K562 (cell line): ENCODE measurements at regions not wholly inside any gene's neighbourhood (a gene's known extent, or its start where the extent isn't known, plus 50 kb on each side); places are given as distances from the start of the nearest gene placed in this dataset.

Experiments used
- ATAC-seq: fragments of 200-7000 bp; cut with Tn5 transposase; 3 replicates; pipeline ENCODE4 v1.9.1; 2020; ENCODE audit warnings: moderate library complexity
- BruUV-seq: library from RNA; stranded (reverse); fragments of 400-500 nt; replicated peaks from 2 replicates; lab custom pipeline; 2021; lab: Mats Ljungman, UMichigan
- CTCF ChIA-PET: fragments of 300-600 bp; formaldehyde crosslinking; extraction: SDS; loops from one replicate; lab custom pipeline; 2021; ENCODE audit warnings: low intra/inter-chr PET ratio; lab: Yijun Ruan, JAX
- POLR2A ChIA-PET: fragments of 300-600, 350-650 bp; sonication (Branson Sonifier 250); formaldehyde crosslinking; extraction: SDS; loops from one replicate; lab custom pipeline; 2021; ENCODE audit warnings: antibody characterized with exemption, inconsistent platforms; lab: Yijun Ruan, JAX
- DNase-seq, 4 experiments: peaks; one replicate each; pipeline versions ENCODE4 v3.0.0 to v3.0.0-alpha.2; 2011 to 2018; ENCODE audit warnings: low spot score in 3 of 4, mixed read lengths in 3 of 4; ENCODE audit errors: extremely low read depth in 1 of 4
- FAIRE-seq: peaks from 2 replicates; lab custom pipeline; 2011; peaks lifted over from hg19 to GRCh38; lab: Jason Lieb, UNC
- H2AFZ ChIP-seq: 2 replicates; pipeline ENCODE4 v1.6.0; 2011; ENCODE audit warnings: low read depth, low read length, control low read depth, inconsistent platforms
- H3K27ac ChIP-seq: fragments of 200-600 bp; 3 replicates; pipeline ENCODE4 v1.8.0; 2011; ENCODE audit warnings: low read depth, mild to moderate bottlenecking, control low read depth, inconsistent platforms, low read length, moderate library complexity, mixed read lengths; ENCODE audit errors: extremely low read depth
- H3K27me3 ChIP-seq, 2 experiments: fragments of 300-600 bp in 1 of 2; 2 replicates in 1 of 2; 3 replicates in 1 of 2; pipeline versions ENCODE4 v1.6.0 to v1.8.0; 2011; ENCODE audit warnings: inconsistent platforms in 2 of 2, low read length in 2 of 2, mild to moderate bottlenecking in 1 of 2, mixed read lengths in 1 of 2, moderate library complexity in 1 of 2; ENCODE audit not compliant: control insufficient read depth in 2 of 2, insufficient read depth in 2 of 2
- H3K36me3 ChIP-seq: fragments of 300-600 bp; 3 replicates; pipeline ENCODE4 v1.8.0; 2011; ENCODE audit warnings: mild to moderate bottlenecking, low read length, inconsistent platforms; ENCODE audit not compliant: control insufficient read depth, insufficient read depth
- H3K4me1 ChIP-seq, 2 experiments: fragments of 200-600 bp in 1 of 2; replicated peaks in 1 of 2; 2 replicates in 1 of 2; 3 replicates in 1 of 2; pipeline versions ENCODE4 v1.5.1 to v1.8.0; 2011; ENCODE audit warnings: inconsistent platforms in 2 of 2, low read length in 2 of 2, mild to moderate bottlenecking in 1 of 2, mixed read lengths in 1 of 2, moderate library complexity in 1 of 2; ENCODE audit not compliant: control insufficient read depth in 2 of 2, insufficient read depth in 2 of 2
- H3K4me2 ChIP-seq: 2 replicates; pipeline ENCODE4 v1.6.1; 2011; ENCODE audit warnings: low read length, control low read depth, inconsistent platforms, mixed read lengths; ENCODE audit not compliant: insufficient read depth
- H3K4me3 ChIP-seq: fragments of 200-600 bp; sonication (generic), shearing (Covaris generic); 2 replicates; pipeline ENCODE4 v1.5.1; 2016; ENCODE audit warnings: control low read depth, inconsistent platforms
- H3K79me2 ChIP-seq: fragments of 200-600 bp; 3 replicates; pipeline ENCODE4 v1.8.0; 2011; ENCODE audit warnings: low read length, inconsistent platforms; ENCODE audit not compliant: control insufficient read depth, insufficient read depth
- H3K9ac ChIP-seq, 2 experiments: 2 replicates each; pipeline versions ENCODE4 v1.6.0 to v1.6.1; 2011; ENCODE audit warnings: low read depth in 2 of 2, low read length in 2 of 2, control low read depth in 1 of 2, inconsistent platforms in 1 of 2, mild to moderate bottlenecking in 1 of 2, mixed read lengths in 1 of 2; ENCODE audit not compliant: insufficient read depth in 1 of 2
- H3K9me1 ChIP-seq: one replicate; pipeline ENCODE4 v1.6.0; 2011; ENCODE audit warnings: inconsistent platforms, mild to moderate bottlenecking, low read length, moderate library complexity; ENCODE audit not compliant: control insufficient read depth, insufficient read depth
- H3K9me3 ChIP-seq: replicated peaks from 2 replicates; pipeline ENCODE4 v1.5.1; 2011; ENCODE audit warnings: low read depth, low read length, inconsistent platforms; ENCODE audit not compliant: control insufficient read depth, insufficient read depth
- H4K20me1 ChIP-seq: replicated peaks from 2 replicates; pipeline ENCODE4 v1.6.1; 2011; ENCODE audit warnings: low read length, inconsistent platforms, mixed read lengths; ENCODE audit not compliant: control insufficient read depth, insufficient read depth
- FUS ChIP-seq: fragments of 200-400 bp; formaldehyde crosslinking; optimal IDR thresholded peaks from 2 replicates; pipeline ENCODE3; 2017; ENCODE audit warnings: low read depth, low read length
- NFIC ChIP-seq: fragments of 450-650 bp; IDR thresholded peaks from 2 replicates; pipeline ENCODE4 v1.6.1; 2017; ENCODE audit warnings: mild to moderate bottlenecking, inconsistent platforms
- ZNF217 ChIP-seq: sonication (generic); formaldehyde crosslinking; IDR thresholded peaks from 2 replicates; pipeline ENCODE4 v1.8.0; 2022; ENCODE audit warnings: mild to moderate bottlenecking, missing genetic modification reagents
- WGBS: fragments of 100-300 bp; shearing (Covaris generic); methylation state at CpG from one replicate; pipeline ENCODE4 v1.1.6; 2016; ENCODE audit warnings: low coverage, mixed read lengths; ENCODE audit not compliant: insufficient coverage; ENCODE audit errors: missing lambda C conversion rate; 5-methylcytosine and 5-hydroxymethylcytosine counted together
- in situ Hi-C: fragments of 300-500 bp; cut with MboI; formaldehyde crosslinking; loops from 4 replicates; pipeline ENCODE4 v1.15.0; 2018; ENCODE audit warnings: inconsistent platforms, mixed read lengths
- intact Hi-C: fragments of 100-400 bp; cut with micrococcal nuclease; formaldehyde crosslinking; loops from 2 replicates; pipeline ENCODE4 v1.14.2; 2022
- TF ChIP-seq, protein P1 (sequence below): fragments of 450-650 bp; formaldehyde crosslinking; IDR thresholded peaks from 2 replicates; pipeline ENCODE4 v1.4.0; 2022; ENCODE audit warnings: missing genetic modification characterization
- TF ChIP-seq, protein P2 (sequence below): IDR thresholded peaks from 2 replicates; pipeline ENCODE4 v1.6.1; 2012; ENCODE audit warnings: low read depth, low read length, improper control_type of control experiment, borderline replicate concordance
- TF ChIP-seq, protein P3 (sequence below): fragments of 200-800 bp; sonication (Bioruptor generic); IDR thresholded peaks from 2 replicates; pipeline ENCODE4 v1.6.1; 2016; ENCODE audit warnings: missing genetic modification characterization, missing compliant biosample characterization

DNA sequence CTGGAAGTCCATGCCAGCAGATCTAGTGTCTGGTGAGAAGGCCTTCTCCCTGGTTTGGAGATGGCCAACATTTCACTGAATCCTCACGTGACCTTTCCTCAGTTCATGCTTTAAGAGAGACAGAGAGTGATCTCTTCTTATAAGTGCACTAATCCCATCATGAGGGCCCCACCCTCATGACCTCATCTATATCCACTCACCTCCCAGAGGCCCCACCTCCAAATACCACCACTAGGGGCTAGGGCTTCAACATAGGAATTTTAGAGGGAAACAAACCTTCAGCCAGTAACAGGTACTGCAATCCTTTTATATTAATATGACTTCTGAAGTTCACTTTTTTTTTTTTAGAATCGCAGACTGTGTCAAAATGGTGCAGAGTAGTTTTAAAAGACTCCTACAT is 496.9 kb upstream of the ADAMTS16 start (continued):
- TF ChIP-seq, protein P1, sequence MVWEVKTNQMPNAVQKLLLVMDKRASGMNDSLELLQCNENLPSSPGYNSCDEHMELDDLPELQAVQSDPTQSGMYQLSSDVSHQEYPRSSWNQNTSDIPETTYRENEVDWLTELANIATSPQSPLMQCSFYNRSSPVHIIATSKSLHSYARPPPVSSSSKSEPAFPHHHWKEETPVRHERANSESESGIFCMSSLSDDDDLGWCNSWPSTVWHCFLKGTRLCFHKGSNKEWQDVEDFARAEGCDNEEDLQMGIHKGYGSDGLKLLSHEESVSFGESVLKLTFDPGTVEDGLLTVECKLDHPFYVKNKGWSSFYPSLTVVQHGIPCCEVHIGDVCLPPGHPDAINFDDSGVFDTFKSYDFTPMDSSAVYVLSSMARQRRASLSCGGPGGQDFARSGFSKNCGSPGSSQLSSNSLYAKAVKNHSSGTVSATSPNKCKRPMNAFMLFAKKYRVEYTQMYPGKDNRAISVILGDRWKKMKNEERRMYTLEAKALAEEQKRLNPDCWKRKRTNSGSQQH: no peak

DNA sequence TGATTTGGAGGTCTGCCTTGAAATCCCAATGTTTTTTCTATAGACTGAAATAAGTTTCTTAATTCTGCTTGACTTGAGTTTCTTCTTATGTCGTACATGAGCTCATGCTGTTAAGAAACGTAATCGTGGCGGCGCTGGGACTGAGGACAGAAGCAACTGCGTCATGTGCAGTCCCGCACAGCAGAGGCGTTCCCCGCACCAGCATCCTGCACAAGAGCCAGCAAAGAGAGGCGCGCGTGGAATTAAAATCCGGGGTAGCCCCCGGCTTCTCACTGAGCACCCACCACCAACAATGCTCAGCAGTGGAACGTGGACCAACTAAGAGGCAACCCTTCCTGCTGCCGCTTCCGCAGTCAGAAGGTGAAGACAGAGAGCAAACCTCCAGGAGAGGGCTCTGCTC is 496.2 kb upstream of the ADAMTS16 start:
- Histone ChIP-seq H3K4me3 (no peak overlapping the region), H2AFZ (no peak overlapping the region), H3K4me2 (no peak overlapping the region), H3K36me3 (no peaks in the 10 kb centered on the region), H3K4me1 (no peaks in the 10 kb centered on the region), H4K20me1 (no peaks in the 10 kb centered on the region), H3K27me3 (no peaks in the 10 kb centered on the region), H3K9ac (no peak overlapping the region), H3K27ac (no peak overlapping the region), H3K9me3 (no peaks in the 10 kb centered on the region; the same call in 1 of the 2 replicates), H3K79me2 (no peaks in the 10 kb centered on the region), H3K9me1 (no peaks in the 10 kb centered on the region)
- 2% methylated on average over 17 of the region's 17 CpGs for WGBS
- TF ChIP-seq, protein P2, sequence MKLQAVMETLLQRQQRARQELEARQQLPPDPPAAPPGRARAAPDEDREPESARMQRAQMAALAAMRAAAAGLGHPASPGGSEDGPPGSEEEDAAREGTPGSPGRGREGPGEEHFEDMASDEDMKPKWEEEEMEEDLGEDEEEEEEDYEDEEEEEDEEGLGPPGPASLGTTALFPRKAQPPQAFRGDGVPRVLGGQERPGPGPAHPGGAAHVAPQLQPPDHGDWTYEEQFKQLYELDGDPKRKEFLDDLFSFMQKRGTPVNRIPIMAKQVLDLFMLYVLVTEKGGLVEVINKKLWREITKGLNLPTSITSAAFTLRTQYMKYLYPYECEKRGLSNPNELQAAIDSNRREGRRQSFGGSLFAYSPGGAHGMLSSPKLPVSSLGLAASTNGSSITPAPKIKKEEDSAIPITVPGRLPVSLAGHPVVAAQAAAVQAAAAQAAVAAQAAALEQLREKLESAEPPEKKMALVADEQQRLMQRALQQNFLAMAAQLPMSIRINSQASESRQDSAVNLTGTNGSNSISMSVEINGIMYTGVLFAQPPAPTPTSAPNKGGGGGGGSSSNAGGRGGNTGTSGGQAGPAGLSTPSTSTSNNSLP: no peak
- TF ChIP-seq NFIC: no peak
- TF ChIP-seq, protein P3, sequence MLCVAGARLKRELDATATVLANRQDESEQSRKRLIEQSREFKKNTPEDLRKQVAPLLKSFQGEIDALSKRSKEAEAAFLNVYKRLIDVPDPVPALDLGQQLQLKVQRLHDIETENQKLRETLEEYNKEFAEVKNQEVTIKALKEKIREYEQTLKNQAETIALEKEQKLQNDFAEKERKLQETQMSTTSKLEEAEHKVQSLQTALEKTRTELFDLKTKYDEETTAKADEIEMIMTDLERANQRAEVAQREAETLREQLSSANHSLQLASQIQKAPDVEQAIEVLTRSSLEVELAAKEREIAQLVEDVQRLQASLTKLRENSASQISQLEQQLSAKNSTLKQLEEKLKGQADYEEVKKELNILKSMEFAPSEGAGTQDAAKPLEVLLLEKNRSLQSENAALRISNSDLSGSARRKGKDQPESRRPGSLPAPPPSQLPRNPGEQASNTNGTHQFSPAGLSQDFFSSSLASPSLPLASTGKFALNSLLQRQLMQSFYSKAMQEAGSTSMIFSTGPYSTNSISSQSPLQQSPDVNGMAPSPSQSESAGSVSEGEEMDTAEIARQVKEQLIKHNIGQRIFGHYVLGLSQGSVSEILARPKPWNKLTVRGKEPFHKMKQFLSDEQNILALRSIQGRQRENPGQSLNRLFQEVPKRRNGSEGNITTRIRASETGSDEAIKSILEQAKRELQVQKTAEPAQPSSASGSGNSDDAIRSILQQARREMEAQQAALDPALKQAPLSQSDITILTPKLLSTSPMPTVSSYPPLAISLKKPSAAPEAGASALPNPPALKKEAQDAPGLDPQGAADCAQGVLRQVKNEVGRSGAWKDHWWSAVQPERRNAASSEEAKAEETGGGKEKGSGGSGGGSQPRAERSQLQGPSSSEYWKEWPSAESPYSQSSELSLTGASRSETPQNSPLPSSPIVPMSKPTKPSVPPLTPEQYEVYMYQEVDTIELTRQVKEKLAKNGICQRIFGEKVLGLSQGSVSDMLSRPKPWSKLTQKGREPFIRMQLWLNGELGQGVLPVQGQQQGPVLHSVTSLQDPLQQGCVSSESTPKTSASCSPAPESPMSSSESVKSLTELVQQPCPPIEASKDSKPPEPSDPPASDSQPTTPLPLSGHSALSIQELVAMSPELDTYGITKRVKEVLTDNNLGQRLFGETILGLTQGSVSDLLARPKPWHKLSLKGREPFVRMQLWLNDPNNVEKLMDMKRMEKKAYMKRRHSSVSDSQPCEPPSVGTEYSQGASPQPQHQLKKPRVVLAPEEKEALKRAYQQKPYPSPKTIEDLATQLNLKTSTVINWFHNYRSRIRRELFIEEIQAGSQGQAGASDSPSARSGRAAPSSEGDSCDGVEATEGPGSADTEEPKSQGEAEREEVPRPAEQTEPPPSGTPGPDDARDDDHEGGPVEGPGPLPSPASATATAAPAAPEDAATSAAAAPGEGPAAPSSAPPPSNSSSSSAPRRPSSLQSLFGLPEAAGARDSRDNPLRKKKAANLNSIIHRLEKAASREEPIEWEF: no peak
- TF ChIP-seq ZNF217: no peak
- no peak for TF ChIP-seq FUS
- intact Hi-C loops: no loop called here
- no TSS peak for BruUV-seq
- in situ Hi-C loops: no loop called here
- FAIRE-seq: no peak
- ChIA-PET POLR2A (no interaction called here), CTCF (no interaction called here)
- ATAC-seq: no peak
- DNase-seq: no peak
